ENCODE measurements at regions not wholly inside any gene's neighbourhood (a gene's known extent, or its start where the extent isn't known, plus 50 kb on each side); places are given as distances from the start of the nearest gene placed in this dataset.
A peak's percentile ranks its signal among the peaks of the same experiment; 100 is the strongest.

DNA sequence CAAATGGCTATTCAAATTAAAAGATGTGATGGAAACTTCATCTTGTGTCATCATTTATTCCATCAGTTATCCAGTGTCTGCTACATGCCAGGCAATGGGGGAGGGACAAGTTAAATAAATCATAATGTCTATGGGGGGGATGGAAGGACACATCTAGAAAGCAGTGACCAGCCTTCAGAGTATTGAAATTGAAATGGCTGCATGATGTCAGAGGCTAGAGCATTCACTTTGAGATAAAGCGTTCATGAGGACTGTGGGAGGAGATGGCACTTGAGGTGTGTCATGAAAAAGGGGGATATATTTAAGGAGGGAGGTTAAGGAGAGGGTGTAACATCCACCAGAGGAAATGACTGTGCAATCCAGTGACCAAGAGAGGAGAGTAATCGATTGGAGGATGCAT, 50.6 kb downstream of the SLIT2 start:
- H3K36me3 ChIP-seq: no peaks in the 10 kb centered on the region
- TF ChIP-seq CTCF (IDR thresholded peaks at IDR 0.05; ENCODE audit: low read depth, low read length): no peak
- H3K27ac ChIP-seq: no peak overlapping the region
- no peaks in the 10 kb centered on the region for H3K27me3 ChIP-seq
- no peaks in the 10 kb centered on the region for H3K4me1 ChIP-seq (ENCODE audit: low read depth)
- no peak for DNase-seq (ENCODE audit: low read depth in 1 of 2, low spot score in 1 of 2)
- H3K9me3 ChIP-seq (ENCODE audit: low read depth): no peaks in the 10 kb centered on the region
- no peak overlapping the region for H3K4me3 ChIP-seq

GRCh38 chr4:20305976-20306375, 54.3 kb downstream of the SLIT2 start:
- TF ChIP-seq CTCF (IDR thresholded peaks at IDR 0.05; ENCODE audit: low read depth, low read length): peak; percentile 45
- H3K9me3 ChIP-seq (ENCODE audit: low read depth): no peaks in the 10 kb centered on the region
- DNase-seq (ENCODE audit: low read depth in 1 of 2, low spot score in 1 of 2): peak; percentile 24 to 64
- no peak overlapping the region for H3K27ac ChIP-seq
- H3K36me3 ChIP-seq: no peaks in the 10 kb centered on the region
- no peaks in the 10 kb centered on the region for H3K27me3 ChIP-seq
- H3K4me3 ChIP-seq: no peak overlapping the region
- no peaks in the 10 kb centered on the region for H3K4me1 ChIP-seq (ENCODE audit: low read depth)

DNA sequence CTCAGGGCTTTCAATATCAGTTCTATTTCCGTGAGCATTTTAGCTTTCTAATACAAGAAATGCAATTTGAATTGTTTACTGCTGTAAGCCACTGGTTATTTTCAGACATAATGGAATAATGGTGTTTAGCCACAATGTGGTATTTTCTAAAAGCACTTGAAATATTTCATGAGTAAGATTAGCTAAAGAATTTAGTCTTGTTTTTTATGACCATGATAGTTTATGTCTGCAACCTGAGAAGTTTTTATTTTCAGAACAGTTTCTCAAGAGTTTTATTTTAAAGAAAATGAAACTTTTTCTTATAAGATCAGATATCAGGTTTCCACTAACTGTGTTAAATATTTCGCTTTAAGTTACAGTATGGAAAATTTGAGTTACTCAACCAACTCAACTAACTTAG, 60.2 kb downstream of the SLIT2 start:
- no peak overlapping the region for H3K4me3 ChIP-seq
- no peak for DNase-seq (ENCODE audit: low read depth in 1 of 2, low spot score in 1 of 2)
- no peak for TF ChIP-seq CTCF (IDR thresholded peaks at IDR 0.05; ENCODE audit: low read depth, low read length)
- H3K36me3 ChIP-seq: no peaks in the 10 kb centered on the region
- H3K27ac ChIP-seq: peak overlapping the region; percentile 2
- H3K4me1 ChIP-seq (ENCODE audit: low read depth): peaks cover 4% of the 10 kb centered on the region
- H3K9me3 ChIP-seq (ENCODE audit: low read depth): no peaks in the 10 kb centered on the region
- H3K27me3 ChIP-seq: no peaks in the 10 kb centered on the region

GRCh38 chr4:20313237-20314030, 61.7 kb downstream of the SLIT2 start:
- Histone ChIP-seq H3K27me3 (no peaks in the 10 kb centered on the region), H3K36me3 (no peaks in the 10 kb centered on the region), H3K4me1 (ENCODE audit: low read depth) (peaks cover 20% of the 10 kb centered on the region), H3K4me3 (no peak overlapping the region), H3K9me3 (ENCODE audit: low read depth) (no peaks in the 10 kb centered on the region), H3K27ac (no peak overlapping the region)
- TF ChIP-seq CTCF (IDR thresholded peaks at IDR 0.05; ENCODE audit: low read depth, low read length): peak; percentile 43
- DNase-seq (ENCODE audit: low read depth in 1 of 2, low spot score in 1 of 2): peak; percentile 47 to 67

DNA sequence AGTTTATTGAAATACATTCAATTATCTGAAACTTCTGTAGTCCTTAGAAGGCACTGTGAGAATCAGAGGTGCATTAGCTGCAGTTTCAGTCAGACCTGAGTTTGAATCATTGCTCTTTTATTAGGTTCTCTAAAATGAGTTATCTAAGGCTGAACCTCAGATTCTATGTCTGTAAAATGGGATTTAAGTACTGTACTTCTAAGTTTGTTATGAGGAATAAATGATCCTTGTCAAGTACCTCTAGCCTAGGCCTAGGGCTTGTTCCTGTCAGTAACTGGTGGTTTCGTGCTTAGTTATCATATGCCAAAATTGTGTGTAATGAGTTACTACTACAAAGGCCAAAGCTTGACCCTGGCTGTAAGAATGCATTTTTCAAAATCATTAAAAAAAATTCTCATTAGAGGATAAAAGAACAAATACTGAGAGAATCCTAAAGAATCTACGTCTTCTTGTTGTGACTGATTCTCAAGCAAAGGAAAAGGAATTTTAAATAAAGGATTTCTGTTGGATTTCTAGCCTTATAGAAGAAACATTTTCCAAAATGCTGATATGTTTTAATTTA, 65.8 kb downstream of the SLIT2 start:
- H3K27ac ChIP-seq: peak overlapping the region; percentile 93
- TF ChIP-seq CTCF (IDR thresholded peaks at IDR 0.05; ENCODE audit: low read depth, low read length): no peak
- no peaks in the 10 kb centered on the region for H3K36me3 ChIP-seq
- DNase-seq (ENCODE audit: low read depth in 1 of 2, low spot score in 1 of 2): no peak
- H3K4me1 ChIP-seq (ENCODE audit: low read depth): peaks cover 61% of the 10 kb centered on the region
- H3K9me3 ChIP-seq (ENCODE audit: low read depth): no peaks in the 10 kb centered on the region
- H3K27me3 ChIP-seq: no peaks in the 10 kb centered on the region
- no peak overlapping the region for H3K4me3 ChIP-seq
